ENCODE measurements at regions not wholly inside any gene's neighbourhood (a gene's known extent, or its start where the extent isn't known, plus 50 kb on each side); places are given as distances from the start of the nearest gene placed in this dataset.

DNA sequence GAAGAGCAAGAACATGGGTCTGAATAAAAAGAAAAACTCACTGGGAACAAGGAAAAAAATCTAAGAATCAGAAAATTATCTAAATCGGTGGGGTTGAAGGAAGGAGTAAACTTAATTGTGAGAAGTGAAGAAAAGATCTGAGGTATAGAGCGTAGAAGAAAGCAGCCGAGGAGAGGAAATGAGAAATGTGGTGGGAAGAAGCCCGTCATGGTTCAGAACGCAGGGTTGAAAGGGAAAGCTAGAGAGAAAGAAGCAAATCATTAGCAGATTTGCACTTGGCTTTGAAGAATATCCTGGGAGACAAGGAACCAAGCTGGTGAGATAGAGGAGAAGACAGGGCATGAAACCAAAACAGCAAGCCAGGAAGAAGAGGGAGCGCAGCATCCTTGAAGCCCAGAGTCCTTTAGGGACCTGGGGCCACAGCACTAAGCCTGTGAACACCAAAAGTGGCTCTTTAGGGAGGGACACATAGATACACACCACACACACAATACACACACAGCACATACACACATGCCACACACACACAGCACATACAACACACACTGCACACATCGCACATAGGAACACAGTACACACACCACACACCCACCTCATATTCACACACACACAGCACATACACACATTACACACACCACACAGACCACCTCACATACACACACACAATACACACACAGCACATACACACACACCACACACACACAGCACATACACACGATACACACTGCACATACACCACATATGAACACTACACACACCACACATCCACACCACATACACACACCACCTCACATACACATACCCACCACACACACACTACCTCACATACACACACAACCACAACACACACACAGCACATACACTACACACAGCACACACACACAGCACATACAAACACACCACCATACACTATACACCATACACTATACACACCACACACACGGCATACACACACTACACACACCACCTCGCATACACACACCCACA, 274.6 kb downstream of the ETAA1 start:
- no peak for TF ChIP-seq EZH2 (IDR thresholded peaks at IDR 0.05)
- no peak for TF ChIP-seq POLR2AphosphoS5 (IDR thresholded peaks at IDR 0.05; ENCODE audit: borderline replicate concordance, low read depth, low read length)

Measured in SK-N-MC (cell line).